ENCODE measurements at regions not wholly inside any gene's neighbourhood (a gene's known extent, or its start where the extent isn't known, plus 50 kb on each side); places are given as distances from the start of the nearest gene placed in this dataset.

DNA sequence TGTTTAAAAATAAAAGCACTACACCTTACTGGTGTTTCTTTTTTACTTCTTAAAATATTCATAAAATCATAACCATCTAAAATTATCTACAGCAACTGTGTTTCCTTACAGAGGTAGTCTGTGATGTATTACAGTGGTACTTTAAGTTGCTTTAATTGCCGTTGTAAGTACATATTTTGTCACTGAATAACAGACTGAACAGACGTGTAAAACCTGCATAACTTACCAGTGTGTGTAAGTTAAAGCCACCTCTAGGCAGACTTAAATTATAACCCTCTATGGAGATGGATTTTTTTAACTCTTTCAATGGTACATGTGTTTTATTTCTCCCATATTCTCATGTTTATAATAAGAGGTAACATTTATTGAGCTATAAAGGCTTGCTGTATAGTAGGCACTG is 166.8 kb downstream of the NR4A2 start:
- TF ChIP-seq, protein P1, sequence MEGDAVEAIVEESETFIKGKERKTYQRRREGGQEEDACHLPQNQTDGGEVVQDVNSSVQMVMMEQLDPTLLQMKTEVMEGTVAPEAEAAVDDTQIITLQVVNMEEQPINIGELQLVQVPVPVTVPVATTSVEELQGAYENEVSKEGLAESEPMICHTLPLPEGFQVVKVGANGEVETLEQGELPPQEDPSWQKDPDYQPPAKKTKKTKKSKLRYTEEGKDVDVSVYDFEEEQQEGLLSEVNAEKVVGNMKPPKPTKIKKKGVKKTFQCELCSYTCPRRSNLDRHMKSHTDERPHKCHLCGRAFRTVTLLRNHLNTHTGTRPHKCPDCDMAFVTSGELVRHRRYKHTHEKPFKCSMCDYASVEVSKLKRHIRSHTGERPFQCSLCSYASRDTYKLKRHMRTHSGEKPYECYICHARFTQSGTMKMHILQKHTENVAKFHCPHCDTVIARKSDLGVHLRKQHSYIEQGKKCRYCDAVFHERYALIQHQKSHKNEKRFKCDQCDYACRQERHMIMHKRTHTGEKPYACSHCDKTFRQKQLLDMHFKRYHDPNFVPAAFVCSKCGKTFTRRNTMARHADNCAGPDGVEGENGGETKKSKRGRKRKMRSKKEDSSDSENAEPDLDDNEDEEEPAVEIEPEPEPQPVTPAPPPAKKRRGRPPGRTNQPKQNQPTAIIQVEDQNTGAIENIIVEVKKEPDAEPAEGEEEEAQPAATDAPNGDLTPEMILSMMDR (IDR thresholded peaks at IDR 0.05), result no peak
- Mint-ChIP-seq H3K27ac (no peak overlapping the region), H3K4me3 (no peak overlapping the region), H3K36me3 (ENCODE audit: low read depth) (no peaks in the 10 kb centered on the region), H3K9me3 (peaks cover 4% of the 10 kb centered on the region; the same call in 1 of the 2 replicates), H3K4me1 (ENCODE audit: low read depth) (no peaks in the 10 kb centered on the region), H3K27me3 (ENCODE audit: insufficient read depth) (no peaks in the 10 kb centered on the region)
- DNase-seq, result no peak

DNA sequence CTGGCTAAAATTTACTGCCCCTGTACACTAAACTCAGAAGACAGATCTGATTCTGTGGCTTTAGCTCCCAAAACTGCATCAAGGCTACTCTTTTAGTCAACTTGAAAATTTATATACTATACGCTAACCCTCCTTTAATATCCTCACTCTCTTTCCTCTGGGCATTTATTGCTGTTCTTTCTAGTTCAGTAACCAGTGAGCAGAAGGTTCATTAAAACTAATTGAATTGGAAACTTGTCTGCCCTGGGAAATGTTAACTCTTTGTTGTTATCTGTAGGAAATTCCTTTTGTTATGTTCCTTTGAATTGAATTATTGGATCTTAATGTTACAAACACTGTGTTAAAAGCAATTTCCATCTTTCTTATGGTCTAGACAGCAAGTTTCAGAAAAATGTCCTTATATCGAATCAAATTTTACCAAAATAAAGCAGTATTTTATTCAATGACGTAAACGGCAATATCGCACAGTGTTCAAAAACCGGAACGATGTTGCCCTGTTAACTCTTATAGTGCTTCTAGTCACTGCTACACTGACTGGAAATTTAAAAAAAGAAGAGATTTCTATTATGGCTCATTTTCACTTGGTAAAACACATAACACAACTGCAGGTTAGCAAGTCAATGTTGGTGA is 168.3 kb downstream of the NR4A2 start:
- H3K9me3 Mint-ChIP-seq, result peaks cover 4% of the 10 kb centered on the region
- no peaks in the 10 kb centered on the region for H3K27me3 Mint-ChIP-seq (ENCODE audit: insufficient read depth)
- TF ChIP-seq, protein P1 (IDR thresholded peaks at IDR 0.05), result no peak

DNA sequence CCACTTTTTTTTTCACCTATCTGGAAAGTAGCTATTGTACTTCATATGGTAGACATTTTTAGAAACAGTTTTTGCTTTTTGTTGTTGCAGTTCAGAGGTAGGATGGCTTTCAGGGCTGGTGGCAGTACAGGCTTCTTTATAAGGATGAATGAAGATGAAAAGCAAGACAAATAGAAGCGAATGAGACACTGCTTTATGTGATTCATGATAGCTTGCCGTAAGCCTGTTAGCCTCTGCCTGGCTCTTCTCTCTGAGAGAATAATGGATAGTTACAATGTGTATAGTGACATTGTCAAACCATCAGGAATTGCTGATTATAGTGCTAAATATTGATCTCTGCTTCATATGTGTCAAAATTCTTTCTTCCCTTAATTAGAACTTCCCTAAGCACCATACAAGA is 173.7 kb downstream of the NR4A2 start:
- TF ChIP-seq, protein P1 (IDR thresholded peaks at IDR 0.05), result no peak
- H3K27ac Mint-ChIP-seq, result no peak overlapping the region
- H3K9me3 Mint-ChIP-seq, result peaks cover 5% of the 10 kb centered on the region
- H3K4me1 Mint-ChIP-seq (ENCODE audit: low read depth), result no peaks in the 10 kb centered on the region
- no peaks in the 10 kb centered on the region for H3K27me3 Mint-ChIP-seq (ENCODE audit: insufficient read depth)
- no peak for DNase-seq
- H3K36me3 Mint-ChIP-seq (ENCODE audit: low read depth), result no peaks in the 10 kb centered on the region
- H3K4me3 Mint-ChIP-seq, result no peak overlapping the region

More for the DNA sequence above, 168.3 kb downstream of the NR4A2 start:
- Mint-ChIP-seq H3K27ac (no peak overlapping the region), H3K36me3 (ENCODE audit: low read depth) (no peaks in the 10 kb centered on the region), H3K4me3 (no peak overlapping the region), H3K4me1 (ENCODE audit: low read depth) (no peaks in the 10 kb centered on the region)
- DNase-seq, result no peak

DNA sequence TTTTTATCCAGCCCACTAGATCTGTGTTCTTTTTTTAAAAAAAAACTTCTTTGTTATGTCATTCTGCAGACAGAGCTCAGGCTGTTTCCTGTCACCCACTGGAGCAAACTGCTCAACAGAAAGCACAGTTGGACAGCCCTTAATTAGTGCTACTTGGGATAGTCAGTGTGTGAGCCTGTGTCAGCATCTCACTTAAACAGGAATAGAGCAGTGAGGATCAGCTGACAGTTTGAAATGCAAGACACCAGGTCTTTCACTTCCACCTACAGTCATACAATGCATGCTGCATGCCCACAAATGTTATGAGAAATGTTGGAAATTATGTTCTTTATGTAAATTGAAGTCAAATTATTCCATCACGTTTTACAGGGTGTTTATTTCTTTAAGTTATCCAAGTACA is 174.9 kb downstream of the NR4A2 start:
- Mint-ChIP-seq H3K4me1 (ENCODE audit: low read depth) (no peaks in the 10 kb centered on the region), H3K9me3 (peaks cover 5% of the 10 kb centered on the region), H3K27ac (no peak overlapping the region), H3K4me3 (no peak overlapping the region), H3K27me3 (ENCODE audit: insufficient read depth) (no peaks in the 10 kb centered on the region), H3K36me3 (ENCODE audit: low read depth) (no peaks in the 10 kb centered on the region)
- TF ChIP-seq, protein P1 (IDR thresholded peaks at IDR 0.05), result no peak
- no peak for DNase-seq

DNA sequence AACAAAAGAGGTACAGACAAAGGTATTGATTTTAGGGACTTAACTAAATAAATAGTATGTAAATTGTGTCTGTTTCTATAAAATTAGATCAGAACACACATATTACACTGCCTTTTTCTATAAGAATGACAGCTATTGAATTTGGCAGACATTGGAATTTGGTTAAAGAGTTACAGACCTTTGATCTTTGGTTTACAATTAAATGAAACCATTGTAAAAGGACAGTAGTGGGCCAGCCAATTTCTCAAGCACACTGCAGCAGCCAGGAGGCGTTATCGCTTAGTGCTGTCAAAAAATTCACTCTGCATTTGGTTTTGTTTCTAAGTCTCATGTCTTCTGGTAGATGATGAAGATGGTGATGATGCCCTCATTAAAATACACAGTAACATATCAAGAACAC is 175.9 kb downstream of the NR4A2 start:
- no peaks in the 10 kb centered on the region for H3K36me3 Mint-ChIP-seq (ENCODE audit: low read depth)
- H3K4me1 Mint-ChIP-seq (ENCODE audit: low read depth), result no peaks in the 10 kb centered on the region
- no peaks in the 10 kb centered on the region for H3K27me3 Mint-ChIP-seq (ENCODE audit: insufficient read depth)
- DNase-seq, result no peak
- TF ChIP-seq, protein P1 (IDR thresholded peaks at IDR 0.05), result no peak
- no peak overlapping the region for H3K27ac Mint-ChIP-seq
- peaks cover 13% of the 10 kb centered on the region for H3K9me3 Mint-ChIP-seq
- no peak overlapping the region for H3K4me3 Mint-ChIP-seq

DNA sequence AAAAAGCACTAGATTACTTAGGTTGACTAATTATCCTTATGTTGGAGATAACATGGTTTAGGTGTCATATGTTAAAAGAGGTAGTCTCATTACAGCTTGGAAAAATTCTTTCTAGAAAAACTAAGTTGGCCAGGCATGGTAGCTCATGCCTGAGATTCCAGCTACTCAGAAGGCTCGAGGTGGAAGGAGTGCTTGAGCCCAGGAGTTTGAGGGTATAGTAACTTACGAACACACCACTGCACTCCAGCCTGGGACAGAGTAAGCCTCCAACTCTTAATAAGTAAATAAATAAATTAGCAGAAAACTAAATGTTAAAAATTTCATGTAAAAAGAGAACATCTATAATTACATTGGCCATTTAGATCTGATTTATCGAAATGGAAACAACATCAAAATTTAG is 177.2 kb downstream of the NR4A2 start:
- TF ChIP-seq, protein P1 (IDR thresholded peaks at IDR 0.05), result no peak
- Mint-ChIP-seq H3K27me3 (ENCODE audit: insufficient read depth) (no peaks in the 10 kb centered on the region), H3K4me1 (ENCODE audit: low read depth) (no peaks in the 10 kb centered on the region), H3K27ac (no peak overlapping the region), H3K9me3 (peaks cover 13% of the 10 kb centered on the region), H3K4me3 (no peak overlapping the region), H3K36me3 (ENCODE audit: low read depth) (no peaks in the 10 kb centered on the region)
- DNase-seq, result no peak
